H1 (cell line): ENCODE measurements at regions not wholly inside any gene's neighbourhood (a gene's known extent, or its start where the extent isn't known, plus 50 kb on each side); places are given as distances from the start of the nearest gene placed in this dataset.

Experiments
- CTCF ChIA-PET: fragments of 300-600 bp; sonication (Branson Sonifier 250); formaldehyde crosslinking; loops from one replicate; lab custom pipeline; 2021; ENCODE audit not compliant: partially characterized antibody; lab: Charles Lee
- POLR2A ChIA-PET: fragments of 300-600 bp; sonication (Branson Sonifier 250); formaldehyde crosslinking; loops from one replicate; lab custom pipeline; 2021; ENCODE audit warnings: inconsistent platforms; ENCODE audit not compliant: partially characterized antibody; lab: Charles Lee
- DNase-seq, 2 experiments: peaks; one replicate each; pipeline versions ENCODE4 v3.0.0 to v3.0.0-alpha.2; 2010 to 2022; ENCODE audit warnings: low spot score in 2 of 2, low read depth in 1 of 2, mixed read lengths in 1 of 2
- FAIRE-seq: peaks from 2 replicates; lab custom pipeline; 2011; peaks lifted over from hg19 to GRCh38; lab: Jason Lieb, UNC
- H2AFZ ChIP-seq: 2 replicates; pipeline ENCODE4 v1.8.1; 2012; ENCODE audit warnings: low read length, inconsistent platforms
- H2AK5ac ChIP-seq: 2 replicates; pipeline ENCODE4 v1.6.1; 2013; ENCODE audit warnings: low read depth, low read length
- H2BK120ac ChIP-seq: replicated peaks from 2 replicates; pipeline ENCODE3; 2013; ENCODE audit warnings: low read depth, low read length, inconsistent platforms
- H2BK12ac ChIP-seq: 2 replicates; pipeline ENCODE4 v1.6.1; 2013; ENCODE audit warnings: low read depth, low read length
- H2BK15ac ChIP-seq: 2 replicates; pipeline ENCODE4 v1.6.1; 2013; ENCODE audit warnings: low read length
- H2BK20ac ChIP-seq: 2 replicates; pipeline ENCODE4 v1.6.1; 2013; ENCODE audit warnings: low read length
- H2BK5ac ChIP-seq: 2 replicates; pipeline ENCODE4 v1.6.1; 2013; ENCODE audit warnings: low read depth, low read length
- H3K14ac ChIP-seq: 2 replicates; pipeline ENCODE4 v1.6.1; 2013; ENCODE audit warnings: inconsistent platforms; ENCODE audit not compliant: insufficient read length
- H3K18ac ChIP-seq: 2 replicates; pipeline ENCODE4 v1.6.1; 2013; ENCODE audit warnings: low read length; ENCODE audit errors: extremely low read depth
- H3K23ac ChIP-seq: 2 replicates; pipeline ENCODE4 v1.6.1; 2013; ENCODE audit warnings: inconsistent platforms; ENCODE audit not compliant: insufficient read length
- H3K23me2 ChIP-seq: 2 replicates; pipeline ENCODE4 v1.6.1; 2013; ENCODE audit warnings: low read depth, low read length
- H3K27ac ChIP-seq: 2 replicates; pipeline ENCODE4 v1.6.1; 2011; ENCODE audit warnings: low read depth, low read length, inconsistent platforms
- H3K27me3 ChIP-seq, 4 experiments: replicated peaks in 1 of 4; 1 replicate in 1 of 4; 2 replicates in 3 of 4; pipeline versions ENCODE4 v1.6.1 to v1.8.1; 2011 to 2013; ENCODE audit warnings: low read length in 3 of 4, mild to moderate bottlenecking in 3 of 4, inconsistent platforms in 2 of 4, mixed read lengths in 2 of 4, moderate library complexity in 1 of 4; ENCODE audit not compliant: control insufficient read depth in 3 of 4, insufficient read depth in 3 of 4; ENCODE audit errors: extremely low read depth in 1 of 4
- H3K36me3 ChIP-seq, 4 experiments: 2 replicates each; pipeline versions ENCODE4 v1.6.1 to v1.8.1; 2011 to 2013; ENCODE audit warnings: mild to moderate bottlenecking in 4 of 4, low read length in 3 of 4, moderate library complexity in 2 of 4, control low read depth in 1 of 4, inconsistent platforms in 1 of 4; ENCODE audit not compliant: insufficient read depth in 4 of 4, control insufficient read depth in 2 of 4
- H3K4ac ChIP-seq: replicated peaks from 2 replicates; pipeline ENCODE3; 2013; ENCODE audit warnings: low read length, low read depth, mixed read lengths, inconsistent platforms; ENCODE audit not compliant: insufficient read length
- H3K4me1 ChIP-seq, 4 experiments: replicated peaks in 1 of 4; 1 replicate in 1 of 4; 2 replicates in 3 of 4; pipeline versions ENCODE4 v1.6.1 to v1.8.1; 2011 to 2013; ENCODE audit warnings: low read length in 3 of 4, inconsistent platforms in 2 of 4, mixed read lengths in 1 of 4; ENCODE audit not compliant: insufficient read depth in 4 of 4, control insufficient read depth in 3 of 4
- H3K4me2 ChIP-seq, 2 experiments: 2 replicates each; pipeline versions ENCODE4 v1.6.1 to v1.8.1; 2011 to 2013; ENCODE audit warnings: low read depth in 2 of 2, low read length in 2 of 2, control low read depth in 1 of 2, inconsistent platforms in 1 of 2, mild to moderate bottlenecking in 1 of 2; ENCODE audit not compliant: insufficient read depth in 1 of 2
- H3K4me3 ChIP-seq, 4 experiments: fragments of 200-600, 300-600 bp in 1 of 4; sonication (generic), shearing (Covaris generic), sonication (Bioruptor Twin) in 1 of 4; 2 replicates each; pipeline versions ENCODE4 v1.5.1 to v1.8.1; 2011 to 2016; ENCODE audit warnings: low read length in 4 of 4, low read depth in 3 of 4, control low read depth in 2 of 4, inconsistent platforms in 2 of 4, mild to moderate bottlenecking in 2 of 4, mixed read lengths in 1 of 4, moderate library complexity in 1 of 4; ENCODE audit not compliant: insufficient read depth in 2 of 4; ENCODE audit errors: extremely low read depth in 1 of 4
- H3K56ac ChIP-seq: replicated peaks from 2 replicates; pipeline ENCODE3; 2013; ENCODE audit warnings: low read depth, mild to moderate bottlenecking, mixed read lengths, low read length, inconsistent platforms; ENCODE audit not compliant: insufficient read length
- H3K79me1 ChIP-seq: 2 replicates; pipeline ENCODE4 v1.6.1; 2013; ENCODE audit warnings: low read depth, low read length, control low read depth
- H3K79me2 ChIP-seq, 2 experiments: 2 replicates each; pipeline versions ENCODE4 v1.6.1 to v1.8.1; 2012 to 2013; ENCODE audit warnings: low read length in 2 of 2, mild to moderate bottlenecking in 2 of 2, inconsistent platforms in 1 of 2; ENCODE audit not compliant: insufficient read depth in 2 of 2, control insufficient read depth in 1 of 2
- H3K9ac ChIP-seq, 4 experiments: replicated peaks in 1 of 4; 1 replicate in 1 of 4; 2 replicates in 3 of 4; pipeline versions ENCODE4 v1.6.1 to v1.8.1; 2011 to 2013; ENCODE audit warnings: low read depth in 3 of 4, low read length in 3 of 4, control low read depth in 2 of 4, mild to moderate bottlenecking in 2 of 4, moderate library complexity in 2 of 4, inconsistent platforms in 1 of 4; ENCODE audit errors: extremely low read depth in 1 of 4
- H3K9me3 ChIP-seq, 2 experiments: 2 replicates each; pipeline versions ENCODE4 v1.6.1 to v1.8.1; 2012 to 2013; ENCODE audit warnings: mild to moderate bottlenecking in 2 of 2, moderate library complexity in 2 of 2, control low read depth in 1 of 2, inconsistent platforms in 1 of 2, low read depth in 1 of 2, low read length in 1 of 2, mixed read lengths in 1 of 2; ENCODE audit not compliant: insufficient read depth in 2 of 2
- H4K20me1 ChIP-seq, 2 experiments: replicated peaks in 1 of 2; 2 replicates each; pipeline versions ENCODE3 to v1.8.1; 2011 to 2013; ENCODE audit warnings: inconsistent platforms in 2 of 2, low read length in 2 of 2, mild to moderate bottlenecking in 1 of 2; ENCODE audit not compliant: insufficient read depth in 2 of 2, control insufficient read depth in 1 of 2
- H4K5ac ChIP-seq: 2 replicates; pipeline ENCODE4 v1.6.1; 2013; ENCODE audit warnings: low read length, low read depth, mixed read lengths, inconsistent platforms; ENCODE audit not compliant: insufficient read length
- H4K8ac ChIP-seq: 2 replicates; pipeline ENCODE4 v1.8.0; 2013; ENCODE audit warnings: mild to moderate bottlenecking, moderate library complexity, low read length, inconsistent platforms; ENCODE audit not compliant: insufficient read depth; ENCODE audit errors: extremely low read depth
- H4K91ac ChIP-seq: replicated peaks from 2 replicates; pipeline ENCODE3; 2013; ENCODE audit warnings: low read length, mixed read lengths, inconsistent platforms; ENCODE audit not compliant: insufficient read length
- CREB1 ChIP-seq: IDR thresholded peaks from 2 replicates; pipeline ENCODE4 v1.6.1; 2012; ENCODE audit warnings: inconsistent platforms
- EP300 ChIP-seq, 2 experiments: IDR thresholded peaks; 1 replicate in 1 of 2; 2 replicates in 1 of 2; pipeline ENCODE4 v1.6.1; 2011 to 2012; ENCODE audit warnings: low read depth in 2 of 2, low read length in 2 of 2, mild to moderate bottlenecking in 2 of 2, borderline replicate concordance in 1 of 2, inconsistent platforms in 1 of 2, moderate library complexity in 1 of 2
- EZH2 ChIP-seq: fragments of 200-600 bp; sonication (generic); IDR thresholded peaks from 2 replicates; pipeline ENCODE4 v1.7.1; 2012; ENCODE audit warnings: low read depth, mild to moderate bottlenecking, moderate library complexity, low read length, inconsistent platforms; ENCODE audit not compliant: severe bottlenecking
- HDAC6 ChIP-seq: IDR thresholded peaks from one replicate; pipeline ENCODE4 v1.7.1; 2012; ENCODE audit warnings: low read depth, mild to moderate bottlenecking, inconsistent platforms, low read length, moderate library complexity
- JUN ChIP-seq: IDR thresholded peaks from 2 replicates; pipeline ENCODE4 v1.6.1; 2011; ENCODE audit warnings: low read depth, mild to moderate bottlenecking, improper control_type of control experiment, low read length
- KDM5A ChIP-seq: fragments of 200-600 bp; IDR thresholded peaks from 2 replicates; pipeline ENCODE4 v1.7.1; 2012; ENCODE audit warnings: mild to moderate bottlenecking, low read length, inconsistent platforms, mixed read lengths
- POLR2A ChIP-seq, 2 experiments: IDR thresholded peaks; 1 replicate in 1 of 2; 2 replicates in 1 of 2; pipeline ENCODE4 v1.6.1; 2011; ENCODE audit warnings: low read depth in 2 of 2, low read length in 2 of 2, mild to moderate bottlenecking in 2 of 2; ENCODE audit errors: control extremely low read depth in 1 of 2
- RAD21 ChIP-seq, 2 experiments: IDR thresholded peaks in 1 of 2; conservative IDR thresholded peaks in 1 of 2; 2 replicates each; pipeline ENCODE4 v1.6.1; 2011; ENCODE audit warnings: low read depth in 2 of 2, low read length in 2 of 2, improper control_type of control experiment in 1 of 2, inconsistent platforms in 1 of 2, mild to moderate bottlenecking in 1 of 2, moderate library complexity in 1 of 2
- RXRA ChIP-seq: IDR thresholded peaks from 2 replicates; pipeline ENCODE4 v1.6.1; 2011; ENCODE audit warnings: low read depth, mild to moderate bottlenecking, low read length, moderate library complexity; ENCODE audit not compliant: insufficient read depth
- SIN3A ChIP-seq, 2 experiments: IDR thresholded peaks in 1 of 2; conservative IDR thresholded peaks in 1 of 2; 2 replicates each; pipeline ENCODE4 v1.6.1; 2011 to 2012; ENCODE audit warnings: low read length in 2 of 2, improper control_type of control experiment in 1 of 2, low read depth in 1 of 2, mild to moderate bottlenecking in 1 of 2
- SP4 ChIP-seq: IDR thresholded peaks from 2 replicates; pipeline ENCODE4 v1.6.1; 2012; ENCODE audit warnings: low read length, inconsistent platforms
- YY1 ChIP-seq: IDR thresholded peaks from 2 replicates; pipeline ENCODE4 v1.6.1; 2011; ENCODE audit warnings: low read depth, mild to moderate bottlenecking, low read length
- WGBS, 2 experiments: shearing (Covaris generic) in 1 of 2; methylation state at CpG; one replicate each; pipeline versions ENCODE4 v1.1.6 to v1.1.7; 2013 to 2015; ENCODE audit warnings: low lambda C conversion rate in 2 of 2, mixed read lengths in 2 of 2, inconsistent platforms in 1 of 2, low coverage in 1 of 2, missing lambda C conversion rate in 1 of 2; ENCODE audit not compliant: insufficient replicate concordance in 2 of 2, insufficient coverage in 1 of 2, insufficient read length in 1 of 2; ENCODE audit errors: extremely low coverage in 1 of 2, missing lambda C conversion rate in 1 of 2; 5-methylcytosine and 5-hydroxymethylcytosine counted together

DNA sequence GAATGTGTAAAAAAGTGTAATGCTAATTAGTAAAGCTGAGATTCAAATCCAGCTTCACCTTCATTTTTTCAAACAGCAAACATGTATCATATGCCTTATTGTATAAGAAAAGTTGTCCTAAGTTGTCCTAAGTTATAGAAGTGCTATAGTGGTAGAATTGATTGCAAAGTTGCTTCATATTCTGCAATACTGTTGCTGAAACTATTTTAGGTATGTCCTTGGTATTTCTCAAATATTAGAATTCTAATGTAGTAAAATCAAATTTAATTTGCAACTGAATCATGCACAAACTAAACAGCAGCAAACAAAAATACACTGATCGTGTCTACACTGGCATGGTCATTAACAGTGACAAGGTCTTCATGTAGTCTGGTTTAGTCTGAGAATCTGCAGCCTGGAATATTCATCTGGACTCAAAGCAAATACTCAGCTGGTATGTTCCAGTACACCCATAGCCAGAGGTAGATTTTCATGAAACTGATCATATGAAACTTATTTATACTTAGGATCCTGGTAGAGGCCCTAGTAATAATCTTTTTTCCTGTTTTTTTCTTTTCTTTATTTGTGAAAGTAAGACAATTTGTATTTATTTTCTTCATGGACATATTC is 555.6 kb upstream of the ZEB2 start:
- no peak overlapping the region for H4K5ac ChIP-seq
- H2BK12ac ChIP-seq, result no peak overlapping the region
- CTCF ChIA-PET, result no interaction called here
- H3K4me3 ChIP-seq, result no peak overlapping the region
- H3K4me2 ChIP-seq, result no peak overlapping the region
- no peak overlapping the region for H4K91ac ChIP-seq
- no peaks in the 10 kb centered on the region for H3K23me2 ChIP-seq
- no peaks in the 10 kb centered on the region for H3K9me3 ChIP-seq
- H2BK15ac ChIP-seq, result no peak overlapping the region
- POLR2A ChIA-PET, result no interaction called here
- no peaks in the 10 kb centered on the region for H4K20me1 ChIP-seq
- no peaks in the 10 kb centered on the region for H3K27me3 ChIP-seq
- no peak overlapping the region for H3K4ac ChIP-seq
- no peak for FAIRE-seq
- TF ChIP-seq RAD21 (IDR thresholded peaks at IDR 0.05 in 1 of 2, conservative IDR thresholded peaks at IDR 0.05 in 1 of 2; ENCODE audit: low read depth in 2 of 2, low read length in 2 of 2) (no peak), POLR2A (IDR thresholded peaks at IDR 0.05; ENCODE audit: control extremely low read depth in 1 of 2, low read depth in 2 of 2, low read length in 2 of 2) (no peak), SP4 (no peak), YY1 (no peak), CREB1 (no peak), EZH2 (no peak), EP300 (IDR thresholded peaks at IDR 0.05; ENCODE audit: borderline replicate concordance in 1 of 2, low read depth in 2 of 2, low read length in 2 of 2) (no peak), HDAC6 (no peak), KDM5A (no peak), SIN3A (conservative IDR thresholded peaks at IDR 0.05 in 1 of 2, IDR thresholded peaks at IDR 0.05 in 1 of 2; ENCODE audit: low read depth in 1 of 2, low read length in 2 of 2) (no peak), RXRA (no peak), JUN (no peak)
- H3K14ac ChIP-seq, result no peak overlapping the region
- no peak overlapping the region for H3K56ac ChIP-seq
- H2BK20ac ChIP-seq, result no peak overlapping the region
- H2BK120ac ChIP-seq, result no peak overlapping the region
- no peak overlapping the region for H3K18ac ChIP-seq
- DNase-seq, result no peak
- H3K9ac ChIP-seq, result no peak overlapping the region
- no peak overlapping the region for H2BK5ac ChIP-seq
- H2AFZ ChIP-seq, result no peak overlapping the region
- no peaks in the 10 kb centered on the region for H3K79me2 ChIP-seq
- H3K27ac ChIP-seq, result no peak overlapping the region
- no peaks in the 10 kb centered on the region for H3K4me1 ChIP-seq
- no peak overlapping the region for H3K23ac ChIP-seq
- no peaks in the 10 kb centered on the region for H3K79me1 ChIP-seq
- 88% methylated on average over 1 of the region's 1 CpG; no CpG with 5 or more reads in 1 of the 2 experiments for WGBS, 2 experiments
- no peak overlapping the region for H4K8ac ChIP-seq
- no peak overlapping the region for H2AK5ac ChIP-seq
- no peaks in the 10 kb centered on the region for H3K36me3 ChIP-seq
